B cell (primary cell): ENCODE measurements at regions not wholly inside any gene's neighbourhood (a gene's known extent, or its start where the extent isn't known, plus 50 kb on each side); places are given as distances from the start of the nearest gene placed in this dataset.

Experiments used
- ATAC-seq: fragments of 200-7000 bp; cut with Tn5 transposase; one replicate; pipeline ENCODE4 v1.10.0; 2021; ENCODE audit warnings: low read depth, mild to moderate bottlenecking, moderate number of reproducible peaks, moderate library complexity
- CTCF ChIA-PET: fragments of 350-600 bp; sonication (Branson Sonifier 250); formaldehyde crosslinking; loops from one replicate; lab custom pipeline; 2021; ENCODE audit warnings: antibody characterized with exemption, inconsistent platforms; lab: Charles Lee
- POLR2A ChIA-PET: fragments of 350-600 bp; sonication (Branson Sonifier 250); formaldehyde crosslinking; loops from one replicate; lab custom pipeline; 2021; ENCODE audit warnings: antibody characterized with exemption; lab: Charles Lee
- DNase-seq: peaks from one replicate; pipeline ENCODE4 v3.0.0; 2013
- H2AFZ ChIP-seq: 2 replicates; pipeline ENCODE4 v1.6.1; 2012; ENCODE audit warnings: mild to moderate bottlenecking, low read depth, low read length; ENCODE audit not compliant: insufficient read depth, poor library complexity, severe bottlenecking
- H3K27ac ChIP-seq, 2 donors: 1 replicate in 1 of 2; 2 replicates in 1 of 2; pipeline ENCODE4 v1.5.1; 2012 to 2013; ENCODE audit warnings: low read length in 2 of 2, mild to moderate bottlenecking in 2 of 2, moderate library complexity in 1 of 2
- H3K27me3 ChIP-seq, 4 experiments: fragments of 200-600 bp in 1 of 4; sonication (generic) in 1 of 4; replicated peaks in 1 of 4; 1 replicate in 2 of 4; 2 replicates in 2 of 4; pipeline versions ENCODE4 v1.6.1 to v1.7.0; 2013 to 2016; ENCODE audit warnings: low read length in 3 of 4, mild to moderate bottlenecking in 2 of 4, mixed read lengths in 1 of 4, moderate library complexity in 1 of 4; ENCODE audit not compliant: insufficient read depth in 4 of 4, control insufficient read depth in 3 of 4; ENCODE audit errors: control extremely low read depth in 1 of 4
- H3K36me3 ChIP-seq, 2 experiments: replicated peaks in 1 of 2; 1 replicate in 1 of 2; 2 replicates in 1 of 2; pipeline versions ENCODE4 v1.6.1 to v1.7.1; 2013; ENCODE audit warnings: low read length in 1 of 2; ENCODE audit not compliant: insufficient read depth in 2 of 2, control insufficient read depth in 1 of 2; ENCODE audit errors: control extremely low read depth in 1 of 2, extremely low read depth in 1 of 2
- H3K4me1 ChIP-seq, 2 donors: fragments of 200-600 bp in 1 of 2; sonication (generic) in 1 of 2; 1 replicate in 1 of 2; 2 replicates in 1 of 2; pipeline versions ENCODE4 v1.5.1 to v1.6.1; 2013 to 2017; ENCODE audit warnings: low read length in 2 of 2; ENCODE audit not compliant: control insufficient read depth in 2 of 2, insufficient read depth in 2 of 2
- H3K4me2 ChIP-seq: replicated peaks from 2 replicates; pipeline ENCODE3; 2012; ENCODE audit warnings: mild to moderate bottlenecking, low read depth, low read length; ENCODE audit not compliant: poor library complexity, severe bottlenecking
- H3K4me3 ChIP-seq, 5 experiments: fragments of 200-600 bp in 1 of 5; sonication (generic) in 1 of 5; 1 replicate in 3 of 5; 2 replicates in 2 of 5; pipeline versions ENCODE4 v1.5.1 to v1.7.0; 2011 to 2016; ENCODE audit warnings: low read length in 4 of 5, mild to moderate bottlenecking in 4 of 5, low read depth in 2 of 5, control low read depth in 1 of 5, moderate library complexity in 1 of 5; ENCODE audit not compliant: insufficient read depth in 1 of 5; ENCODE audit errors: control extremely low read depth in 1 of 5, extremely low read depth in 1 of 5
- H3K79me2 ChIP-seq: fragments of 200-600 bp; sonication (generic); one replicate; pipeline ENCODE4 v1.6.0; 2016; ENCODE audit warnings: low read length; ENCODE audit not compliant: control insufficient read depth, insufficient read depth
- H3K9ac ChIP-seq: fragments of 200-600 bp; sonication (generic); 2 replicates; pipeline ENCODE4 v1.6.1; 2017; ENCODE audit warnings: mild to moderate bottlenecking, low read length, moderate library complexity
- H3K9me3 ChIP-seq, 3 donors: one replicate each; pipeline versions ENCODE4 v1.6.1 to v1.7.1; 2013; ENCODE audit warnings: low read length in 2 of 3; ENCODE audit not compliant: control insufficient read depth in 2 of 3, insufficient read depth in 1 of 3; ENCODE audit errors: control extremely low read depth in 1 of 3
- H4K20me1 ChIP-seq: 2 replicates; pipeline ENCODE4 v1.6.0; 2012; ENCODE audit warnings: mild to moderate bottlenecking, low read length; ENCODE audit not compliant: insufficient read depth, control insufficient read depth, poor library complexity, severe bottlenecking
- H3K27ac Mint-ChIP-seq: one replicate; pipeline ENCODE4 v1.8.0; 2021; ENCODE audit warnings: mixed read lengths
- H3K27me3 Mint-ChIP-seq: one replicate; pipeline ENCODE4 v1.8.0; 2021; ENCODE audit warnings: mixed read lengths
- H3K4me1 Mint-ChIP-seq: one replicate; pipeline ENCODE4 v1.8.0; 2021; ENCODE audit warnings: mixed read lengths
- H3K4me3 Mint-ChIP-seq: one replicate; pipeline ENCODE4 v1.8.0; 2021; ENCODE audit warnings: mixed read lengths
- H3K9me3 Mint-ChIP-seq: one replicate; pipeline ENCODE4 v1.8.0; 2022; ENCODE audit warnings: mixed read lengths; ENCODE audit not compliant: insufficient read depth
- EZH2 ChIP-seq: IDR thresholded peaks from 2 replicates; pipeline ENCODE4 v1.6.1; 2012; ENCODE audit warnings: borderline replicate concordance, low read depth, mild to moderate bottlenecking, moderate library complexity, low read length; ENCODE audit not compliant: insufficient read depth, poor library complexity, severe bottlenecking
- WGBS: methylation state at CpG from one replicate; pipeline ENCODE4 v1.1.5; 2013; ENCODE audit warnings: missing lambda C conversion rate; ENCODE audit not compliant: insufficient coverage; 5-methylcytosine and 5-hydroxymethylcytosine counted together
- intact Hi-C: fragments of 100-400 bp; cut with micrococcal nuclease; formaldehyde crosslinking; loops from one replicate; pipeline ENCODE4 v1.10.0; 2022
- TF ChIP-seq, protein P1 (sequence below): fragments of 200-600 bp; IDR thresholded peaks from one replicate; pipeline ENCODE4 v1.8.0; 2022; ENCODE audit warnings: antibody characterized with exemption, mild to moderate bottlenecking

DNA sequence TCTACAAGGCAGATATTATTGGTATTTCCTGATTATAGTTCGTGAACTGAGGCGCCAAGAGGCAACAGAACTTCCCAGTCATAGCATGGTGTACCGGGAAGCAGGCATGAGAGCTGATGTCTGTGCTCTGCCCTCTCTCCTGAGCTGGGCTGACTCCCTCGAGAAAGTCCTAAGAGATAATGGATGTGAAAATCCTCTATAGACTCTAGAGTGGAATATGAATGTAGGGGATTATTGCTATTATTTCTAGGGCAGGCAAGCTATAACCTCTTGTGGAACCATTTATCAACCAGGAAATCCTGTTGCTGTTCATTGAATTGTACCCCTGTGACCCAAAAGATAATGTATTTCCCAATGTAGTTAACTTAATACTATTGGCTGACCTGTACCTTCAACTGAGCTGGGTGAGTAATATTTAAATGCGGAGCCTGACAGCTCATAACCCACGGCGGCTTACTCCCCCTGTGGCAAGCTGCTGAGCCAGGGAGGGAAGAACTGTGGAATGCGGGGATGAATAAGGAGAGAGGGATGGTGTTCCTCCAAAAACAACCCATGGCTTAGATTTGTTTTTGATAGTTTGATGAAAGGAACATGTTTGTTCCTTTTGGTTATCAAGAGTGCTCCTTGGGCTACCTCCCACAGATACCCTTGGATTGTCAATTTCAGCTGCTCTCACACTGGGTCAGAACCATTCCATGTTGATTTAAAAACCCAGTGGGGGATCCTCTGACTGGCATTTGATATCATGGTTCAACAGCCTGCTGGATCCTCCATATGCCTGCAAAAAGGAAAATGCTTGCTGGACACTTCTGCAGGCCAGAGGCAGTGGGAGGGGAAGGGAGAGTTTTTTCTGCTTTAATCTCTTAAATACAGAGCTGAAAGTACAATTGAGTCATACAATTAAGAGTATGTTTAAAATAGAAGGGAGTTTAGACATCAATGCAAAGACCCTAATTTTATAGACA lies 339.0 kb upstream of the BOD1L1 start:
- no peak for ATAC-seq
- no peaks in the 10 kb centered on the region for H3K4me1 Mint-ChIP-seq

DNA sequence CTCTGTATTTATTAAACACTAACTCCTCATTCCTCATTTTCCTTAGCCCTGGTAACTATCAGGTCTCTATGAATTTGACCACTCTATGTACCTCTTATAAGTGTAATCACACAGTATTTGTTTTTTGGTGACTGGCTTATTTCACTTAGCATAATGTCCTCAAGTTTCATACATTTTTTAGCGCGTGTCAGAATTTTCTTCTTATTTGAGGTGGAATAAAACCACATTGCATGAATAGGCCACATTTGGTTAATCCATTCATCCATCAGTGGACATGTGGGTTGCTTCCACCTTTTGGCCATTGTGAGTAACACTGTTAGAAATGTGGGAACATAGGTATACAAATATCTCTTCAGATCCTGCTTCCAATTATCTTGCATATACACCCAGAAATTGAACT lies 341.2 kb upstream of the BOD1L1 start:
- no peaks in the 10 kb centered on the region for H3K9me3 ChIP-seq
- H3K27ac ChIP-seq: no peak overlapping the region
- H3K9me3 Mint-ChIP-seq: no peaks in the 10 kb centered on the region
- H3K27me3 Mint-ChIP-seq: peaks cover 3% of the 10 kb centered on the region
- H3K9ac ChIP-seq: no peak overlapping the region
- intact Hi-C loops: no loop called here
- H3K4me3 ChIP-seq: no peak overlapping the region
- H3K4me1 Mint-ChIP-seq: no peaks in the 10 kb centered on the region
- no peak overlapping the region for H2AFZ ChIP-seq
- no peaks in the 10 kb centered on the region for H3K36me3 ChIP-seq
- H3K4me2 ChIP-seq: no peak overlapping the region
- no peak for DNase-seq
- H3K4me3 Mint-ChIP-seq: no peak overlapping the region
- no peaks in the 10 kb centered on the region for H3K27me3 ChIP-seq
- no peak for ATAC-seq
- H4K20me1 ChIP-seq: no peaks in the 10 kb centered on the region
- H3K4me1 ChIP-seq: no peaks in the 10 kb centered on the region
- TF ChIP-seq, protein P1, sequence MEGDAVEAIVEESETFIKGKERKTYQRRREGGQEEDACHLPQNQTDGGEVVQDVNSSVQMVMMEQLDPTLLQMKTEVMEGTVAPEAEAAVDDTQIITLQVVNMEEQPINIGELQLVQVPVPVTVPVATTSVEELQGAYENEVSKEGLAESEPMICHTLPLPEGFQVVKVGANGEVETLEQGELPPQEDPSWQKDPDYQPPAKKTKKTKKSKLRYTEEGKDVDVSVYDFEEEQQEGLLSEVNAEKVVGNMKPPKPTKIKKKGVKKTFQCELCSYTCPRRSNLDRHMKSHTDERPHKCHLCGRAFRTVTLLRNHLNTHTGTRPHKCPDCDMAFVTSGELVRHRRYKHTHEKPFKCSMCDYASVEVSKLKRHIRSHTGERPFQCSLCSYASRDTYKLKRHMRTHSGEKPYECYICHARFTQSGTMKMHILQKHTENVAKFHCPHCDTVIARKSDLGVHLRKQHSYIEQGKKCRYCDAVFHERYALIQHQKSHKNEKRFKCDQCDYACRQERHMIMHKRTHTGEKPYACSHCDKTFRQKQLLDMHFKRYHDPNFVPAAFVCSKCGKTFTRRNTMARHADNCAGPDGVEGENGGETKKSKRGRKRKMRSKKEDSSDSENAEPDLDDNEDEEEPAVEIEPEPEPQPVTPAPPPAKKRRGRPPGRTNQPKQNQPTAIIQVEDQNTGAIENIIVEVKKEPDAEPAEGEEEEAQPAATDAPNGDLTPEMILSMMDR: no peak
- no peak for TF ChIP-seq EZH2
- H3K27ac Mint-ChIP-seq: no peak overlapping the region
- WGBS: no CpG with 5 or more reads among the region's 2 CpGs
- POLR2A ChIA-PET: no interaction called here
- no peaks in the 10 kb centered on the region for H3K79me2 ChIP-seq
- CTCF ChIA-PET: no interaction called here

More for the DNA sequence above, 339.0 kb upstream of the BOD1L1 start:
- Mint-ChIP-seq H3K27me3 (peaks cover 3% of the 10 kb centered on the region), H3K27ac (no peak overlapping the region), H3K9me3 (no peaks in the 10 kb centered on the region), H3K4me3 (no peak overlapping the region)
- Histone ChIP-seq H3K4me3 (no peak overlapping the region), H3K79me2 (no peaks in the 10 kb centered on the region), H3K9ac (no peak overlapping the region), H4K20me1 (no peaks in the 10 kb centered on the region), H3K4me1 (no peaks in the 10 kb centered on the region), H2AFZ (no peak overlapping the region), H3K27ac (no peak overlapping the region), H3K4me2 (no peak overlapping the region), H3K27me3 (no peaks in the 10 kb centered on the region), H3K36me3 (no peaks in the 10 kb centered on the region), H3K9me3 (no peaks in the 10 kb centered on the region)
- intact Hi-C loops: no loop called here
- DNase-seq: no peak
- TF ChIP-seq, protein P1: no peak
- no peak for TF ChIP-seq EZH2
- WGBS: 83% methylated on average over 4 of the region's 8 CpGs
- CTCF ChIA-PET: no interaction called here
- POLR2A ChIA-PET: no interaction called here
